ENCODE measurements at regions not wholly inside any gene's neighbourhood (a gene's known extent, or its start where the extent isn't known, plus 50 kb on each side); places are given as distances from the start of the nearest gene placed in this dataset.

- H3K4me1 Mint-ChIP-seq = peaks cover 17% of the 10 kb centered on the region
- no peaks in the 10 kb centered on the region; the same call in 1 of the 2 replicates for H3K27me3 Mint-ChIP-seq (ENCODE audit: low read depth)
- ChIA-PET POLR2A (no interaction called here), CTCF (no interaction called here)
- H3K9me3 Mint-ChIP-seq = peaks cover 29% of the 10 kb centered on the region
- no peak for DNase-seq (ENCODE audit: low spot score)
- peak; percentile 26; the same call in 1 of the 2 replicates for ATAC-seq
- no peak for TF ChIP-seq ZNF671 (CRISPR knock-in tag; IDR thresholded peaks at IDR 0.05)
- no peak for TF ChIP-seq KAT7 (CRISPR knock-in tag; IDR thresholded peaks at IDR 0.05; ENCODE audit: borderline replicate concordance)
- TF ChIP-seq PRRX2 (CRISPR knock-in tag; IDR thresholded peaks at IDR 0.05) = no peak
- TF ChIP-seq, protein P1, sequence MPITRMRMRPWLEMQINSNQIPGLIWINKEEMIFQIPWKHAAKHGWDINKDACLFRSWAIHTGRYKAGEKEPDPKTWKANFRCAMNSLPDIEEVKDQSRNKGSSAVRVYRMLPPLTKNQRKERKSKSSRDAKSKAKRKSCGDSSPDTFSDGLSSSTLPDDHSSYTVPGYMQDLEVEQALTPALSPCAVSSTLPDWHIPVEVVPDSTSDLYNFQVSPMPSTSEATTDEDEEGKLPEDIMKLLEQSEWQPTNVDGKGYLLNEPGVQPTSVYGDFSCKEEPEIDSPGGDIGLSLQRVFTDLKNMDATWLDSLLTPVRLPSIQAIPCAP (CRISPR knock-in tag; IDR thresholded peaks at IDR 0.05) = no peak
- TF ChIP-seq, protein P2, sequence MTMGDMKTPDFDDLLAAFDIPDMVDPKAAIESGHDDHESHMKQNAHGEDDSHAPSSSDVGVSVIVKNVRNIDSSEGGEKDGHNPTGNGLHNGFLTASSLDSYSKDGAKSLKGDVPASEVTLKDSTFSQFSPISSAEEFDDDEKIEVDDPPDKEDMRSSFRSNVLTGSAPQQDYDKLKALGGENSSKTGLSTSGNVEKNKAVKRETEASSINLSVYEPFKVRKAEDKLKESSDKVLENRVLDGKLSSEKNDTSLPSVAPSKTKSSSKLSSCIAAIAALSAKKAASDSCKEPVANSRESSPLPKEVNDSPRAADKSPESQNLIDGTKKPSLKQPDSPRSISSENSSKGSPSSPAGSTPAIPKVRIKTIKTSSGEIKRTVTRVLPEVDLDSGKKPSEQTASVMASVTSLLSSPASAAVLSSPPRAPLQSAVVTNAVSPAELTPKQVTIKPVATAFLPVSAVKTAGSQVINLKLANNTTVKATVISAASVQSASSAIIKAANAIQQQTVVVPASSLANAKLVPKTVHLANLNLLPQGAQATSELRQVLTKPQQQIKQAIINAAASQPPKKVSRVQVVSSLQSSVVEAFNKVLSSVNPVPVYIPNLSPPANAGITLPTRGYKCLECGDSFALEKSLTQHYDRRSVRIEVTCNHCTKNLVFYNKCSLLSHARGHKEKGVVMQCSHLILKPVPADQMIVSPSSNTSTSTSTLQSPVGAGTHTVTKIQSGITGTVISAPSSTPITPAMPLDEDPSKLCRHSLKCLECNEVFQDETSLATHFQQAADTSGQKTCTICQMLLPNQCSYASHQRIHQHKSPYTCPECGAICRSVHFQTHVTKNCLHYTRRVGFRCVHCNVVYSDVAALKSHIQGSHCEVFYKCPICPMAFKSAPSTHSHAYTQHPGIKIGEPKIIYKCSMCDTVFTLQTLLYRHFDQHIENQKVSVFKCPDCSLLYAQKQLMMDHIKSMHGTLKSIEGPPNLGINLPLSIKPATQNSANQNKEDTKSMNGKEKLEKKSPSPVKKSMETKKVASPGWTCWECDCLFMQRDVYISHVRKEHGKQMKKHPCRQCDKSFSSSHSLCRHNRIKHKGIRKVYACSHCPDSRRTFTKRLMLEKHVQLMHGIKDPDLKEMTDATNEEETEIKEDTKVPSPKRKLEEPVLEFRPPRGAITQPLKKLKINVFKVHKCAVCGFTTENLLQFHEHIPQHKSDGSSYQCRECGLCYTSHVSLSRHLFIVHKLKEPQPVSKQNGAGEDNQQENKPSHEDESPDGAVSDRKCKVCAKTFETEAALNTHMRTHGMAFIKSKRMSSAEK (CRISPR knock-in tag; IDR thresholded peaks at IDR 0.05; ENCODE audit: borderline replicate concordance) = no peak
- TF ChIP-seq MLX (CRISPR knock-in tag; IDR thresholded peaks at IDR 0.05) = no peak
- TF ChIP-seq NFE2L1 (CRISPR knock-in tag; IDR thresholded peaks at IDR 0.05) = no peak
- no peak for TF ChIP-seq FOXP1 (CRISPR knock-in tag; IDR thresholded peaks at IDR 0.05; ENCODE audit: borderline replicate concordance)
- TF ChIP-seq RELA (CRISPR knock-in tag; IDR thresholded peaks at IDR 0.05; ENCODE audit: borderline replicate concordance) = no peak
- peaks cover 24% of the 10 kb centered on the region for H3K36me3 Mint-ChIP-seq
- no peak overlapping the region for H3K4me3 Mint-ChIP-seq
- no peak overlapping the region for H3K27ac Mint-ChIP-seq
Measured at GRCh38 chr14:99100497-99101270, 171.3 kb downstream of the BCL11B start.

DNA sequence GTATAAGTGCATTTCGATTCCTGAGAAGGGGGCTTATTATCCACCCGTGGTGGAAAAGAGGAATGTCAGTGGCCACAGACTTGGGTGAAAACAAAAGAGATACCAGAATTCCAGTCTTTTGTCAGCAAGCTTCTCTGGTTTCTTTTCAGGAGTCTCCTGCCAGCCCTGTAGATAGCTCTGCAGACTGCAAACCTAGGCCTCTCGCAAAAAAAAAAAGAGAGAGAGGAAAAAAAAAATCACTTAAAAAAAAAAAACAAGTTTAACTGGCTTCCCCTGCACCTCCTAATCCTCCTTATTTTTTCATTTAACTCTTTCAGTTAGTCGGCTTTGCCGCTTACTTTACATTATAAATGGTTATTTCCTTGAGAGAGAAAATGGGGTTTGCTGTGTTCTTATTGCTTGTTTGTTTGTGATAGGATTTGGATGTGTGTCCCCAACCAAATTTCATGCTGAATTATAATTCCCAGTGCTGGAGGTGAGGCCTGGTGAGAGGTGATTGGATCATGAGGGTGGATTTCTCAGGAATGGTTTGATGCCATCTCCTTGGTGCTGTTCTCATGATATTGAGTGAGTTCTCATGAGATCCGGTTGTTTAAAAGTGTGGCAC, 170.0 kb downstream of the BCL11B start:
- no peak for DNase-seq (ENCODE audit: low spot score)
- H3K27ac Mint-ChIP-seq = peak overlapping the region; percentile 95
- CTCF ChIA-PET = interaction anchor here (0.6 to 0.7 kb wide), 3 partner anchors 86 to 293 kb away, joined by 3 to 4 read pairs (median 3); no protein-coding TSS in a partner anchor

More for the DNA sequence above, 170.0 kb downstream of the BCL11B start:
- TF ChIP-seq, protein P3, sequence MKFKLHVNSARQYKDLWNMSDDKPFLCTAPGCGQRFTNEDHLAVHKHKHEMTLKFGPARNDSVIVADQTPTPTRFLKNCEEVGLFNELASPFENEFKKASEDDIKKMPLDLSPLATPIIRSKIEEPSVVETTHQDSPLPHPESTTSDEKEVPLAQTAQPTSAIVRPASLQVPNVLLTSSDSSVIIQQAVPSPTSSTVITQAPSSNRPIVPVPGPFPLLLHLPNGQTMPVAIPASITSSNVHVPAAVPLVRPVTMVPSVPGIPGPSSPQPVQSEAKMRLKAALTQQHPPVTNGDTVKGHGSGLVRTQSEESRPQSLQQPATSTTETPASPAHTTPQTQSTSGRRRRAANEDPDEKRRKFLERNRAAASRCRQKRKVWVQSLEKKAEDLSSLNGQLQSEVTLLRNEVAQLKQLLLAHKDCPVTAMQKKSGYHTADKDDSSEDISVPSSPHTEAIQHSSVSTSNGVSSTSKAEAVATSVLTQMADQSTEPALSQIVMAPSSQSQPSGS (CRISPR knock-in tag; IDR thresholded peaks at IDR 0.05; ENCODE audit: borderline replicate concordance, low read depth) = no peak
- TF ChIP-seq ELF4 (CRISPR knock-in tag; IDR thresholded peaks at IDR 0.05; ENCODE audit: low read depth) = no peak
- no peak for TF ChIP-seq CREM (CRISPR knock-in tag; IDR thresholded peaks at IDR 0.05)
- TF ChIP-seq ZNF416 (CRISPR knock-in tag; IDR thresholded peaks at IDR 0.05) = no peak
- TF ChIP-seq ZNF121 (CRISPR knock-in tag; IDR thresholded peaks at IDR 0.05) = no peak
- TF ChIP-seq, protein P4, sequence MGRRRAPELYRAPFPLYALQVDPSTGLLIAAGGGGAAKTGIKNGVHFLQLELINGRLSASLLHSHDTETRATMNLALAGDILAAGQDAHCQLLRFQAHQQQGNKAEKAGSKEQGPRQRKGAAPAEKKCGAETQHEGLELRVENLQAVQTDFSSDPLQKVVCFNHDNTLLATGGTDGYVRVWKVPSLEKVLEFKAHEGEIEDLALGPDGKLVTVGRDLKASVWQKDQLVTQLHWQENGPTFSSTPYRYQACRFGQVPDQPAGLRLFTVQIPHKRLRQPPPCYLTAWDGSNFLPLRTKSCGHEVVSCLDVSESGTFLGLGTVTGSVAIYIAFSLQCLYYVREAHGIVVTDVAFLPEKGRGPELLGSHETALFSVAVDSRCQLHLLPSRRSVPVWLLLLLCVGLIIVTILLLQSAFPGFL (CRISPR knock-in tag; IDR thresholded peaks at IDR 0.05; ENCODE audit: borderline replicate concordance) = no peak
- no peak for TF ChIP-seq NFE2L1 (CRISPR knock-in tag; IDR thresholded peaks at IDR 0.05)
- Mint-ChIP-seq H3K4me3 (no peak overlapping the region), H3K9me3 (peaks cover 30% of the 10 kb centered on the region), H3K4me1 (peaks cover 17% of the 10 kb centered on the region), H3K36me3 (peaks cover 31% of the 10 kb centered on the region), H3K27me3 (ENCODE audit: low read depth) (no peaks in the 10 kb centered on the region; the same call in 1 of the 2 replicates)
- POLR2A ChIA-PET = interaction anchor here (0.6 to 0.9 kb wide), 2 partner anchors 9 to 18 kb away, joined by 3 read pairs; no protein-coding TSS in a partner anchor
- peak; percentile 56 for ATAC-seq

Data from WTC11 (cell line).